HG03469 (cell line): ENCODE measurements at regions not wholly inside any gene's neighbourhood (a gene's known extent, or its start where the extent isn't known, plus 50 kb on each side); places are given as distances from the start of the nearest gene placed in this dataset.
"Not testable (repeated sequence)": the region's sequence is repeated elsewhere in the genome, so short reads cannot be mapped to it uniquely, and the experiment has no call there.

Experiments used
- ATAC-seq: cut with Tn5 transposase; IDR thresholded peaks from one replicate; pipeline ENCODE4 v1.9.1; 2021; ENCODE audit warnings: mild to moderate bottlenecking, moderate library complexity, moderate number of reproducible peaks; ENCODE audit not compliant: unreplicated experiment

GRCh38 chr2:89947208-89947815 is 1255.8 kb downstream of the RPIA start:
- ATAC-seq: not testable (repeated sequence)

DNA sequence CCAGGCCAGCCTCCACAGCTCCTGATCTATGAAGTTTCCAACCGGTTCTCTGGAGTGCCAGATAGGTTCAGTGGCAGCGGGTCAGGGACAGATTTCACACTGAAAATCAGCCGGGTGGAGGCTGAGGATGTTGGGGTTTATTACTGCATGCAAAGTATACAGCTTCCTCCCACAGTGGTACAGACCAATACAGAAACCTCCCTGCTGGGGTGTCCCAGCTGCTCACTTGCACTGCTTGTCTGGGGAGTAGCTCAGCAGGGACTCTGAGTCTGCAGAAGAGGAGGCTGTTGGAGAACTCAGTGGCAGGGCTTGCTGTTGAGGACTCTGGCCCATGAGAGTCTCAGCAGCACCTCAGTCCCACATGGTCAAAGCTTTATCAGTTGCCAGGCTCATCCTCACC is 1256.6 kb downstream of the RPIA start:
- not testable (repeated sequence) for ATAC-seq

DNA sequence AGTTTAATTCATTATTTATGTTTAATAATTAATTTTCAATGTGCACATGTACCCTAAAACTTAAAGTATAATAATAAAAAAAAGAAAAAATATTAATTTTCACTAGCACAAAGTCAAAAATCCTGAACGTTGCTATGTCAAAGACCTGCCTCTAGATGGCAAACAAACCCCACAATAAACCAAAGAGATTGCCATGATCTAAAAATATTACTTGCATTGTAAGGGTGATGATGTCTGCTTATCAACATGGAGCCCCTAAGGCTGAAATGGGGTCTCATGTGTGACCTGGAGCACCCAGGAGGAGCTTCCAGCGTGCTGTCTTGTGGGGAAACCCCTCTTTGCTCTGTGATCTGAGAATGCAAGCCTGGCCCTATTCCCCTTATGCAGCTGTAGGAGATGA is 1259.3 kb downstream of the RPIA start:
- ATAC-seq: not testable (repeated sequence)

DNA sequence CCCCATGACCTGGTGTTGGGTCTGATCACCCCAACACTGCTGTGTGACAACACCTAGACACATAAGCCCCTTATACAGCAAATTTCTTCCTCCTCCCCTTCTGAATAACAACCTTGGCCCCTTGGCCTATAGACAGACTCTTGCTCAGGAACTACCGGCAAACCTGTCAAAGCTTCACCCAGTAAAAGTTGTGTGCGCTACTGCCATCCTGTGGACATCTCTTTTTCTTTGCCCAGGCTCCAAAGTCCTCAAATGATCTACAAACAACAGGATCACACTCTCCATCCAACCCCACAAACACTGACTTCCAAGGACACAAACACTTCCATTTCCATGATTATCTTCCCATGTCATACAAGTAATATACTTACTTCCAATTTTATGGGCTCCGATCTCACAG is 1265.8 kb downstream of the RPIA start:
- peak; percentile 55 for ATAC-seq

DNA sequence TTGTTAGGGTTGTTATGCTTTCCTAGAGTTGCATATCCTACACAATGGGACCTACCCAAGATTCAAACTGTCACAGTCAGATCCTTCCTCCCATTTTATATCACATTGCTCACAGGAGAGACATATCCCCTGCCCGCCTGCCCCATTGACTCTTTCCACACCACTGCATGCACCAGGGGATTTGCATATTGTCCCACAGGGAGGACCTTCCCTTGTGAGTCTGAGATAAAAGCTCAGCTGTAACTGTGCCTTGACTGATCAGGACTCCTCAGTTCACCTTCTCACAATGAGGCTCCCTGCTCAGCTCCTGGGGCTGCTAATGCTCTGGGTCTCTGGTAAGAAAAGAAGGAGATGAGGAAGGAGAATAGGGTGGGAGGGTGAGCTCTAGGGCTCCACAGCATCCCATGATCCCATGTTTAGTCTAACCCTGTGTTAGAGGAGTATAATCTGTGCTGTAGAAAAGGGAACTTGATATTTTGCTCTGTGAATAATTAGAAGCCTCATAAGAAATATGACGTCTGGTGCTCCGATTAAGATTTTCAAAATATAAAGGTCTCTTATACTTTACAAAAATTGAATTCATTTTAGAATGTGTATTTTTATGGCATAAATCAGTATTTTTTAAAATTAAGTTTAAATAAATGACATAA is 1268.4 kb downstream of the RPIA start:
- not testable (repeated sequence) for ATAC-seq

DNA sequence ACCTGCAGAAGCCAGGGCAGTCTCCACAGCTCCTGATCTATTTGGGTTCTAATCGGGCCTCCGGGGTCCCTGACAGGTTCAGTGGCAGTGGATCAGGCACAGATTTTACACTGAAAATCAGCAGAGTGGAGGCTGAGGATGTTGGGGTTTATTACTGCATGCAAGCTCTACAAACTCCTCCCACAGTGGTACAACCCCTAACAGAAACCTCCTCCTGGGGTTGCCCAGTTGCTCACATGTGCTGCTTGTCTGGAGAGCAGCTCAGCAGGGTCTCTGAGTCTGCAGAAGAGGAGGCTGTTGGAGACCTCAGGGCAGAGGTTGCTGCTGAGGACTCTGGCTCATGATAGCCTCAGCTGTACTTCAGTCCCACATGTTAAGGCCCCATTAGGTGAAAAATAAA is 1269.1 kb downstream of the RPIA start:
- ATAC-seq: not testable (repeated sequence)

DNA sequence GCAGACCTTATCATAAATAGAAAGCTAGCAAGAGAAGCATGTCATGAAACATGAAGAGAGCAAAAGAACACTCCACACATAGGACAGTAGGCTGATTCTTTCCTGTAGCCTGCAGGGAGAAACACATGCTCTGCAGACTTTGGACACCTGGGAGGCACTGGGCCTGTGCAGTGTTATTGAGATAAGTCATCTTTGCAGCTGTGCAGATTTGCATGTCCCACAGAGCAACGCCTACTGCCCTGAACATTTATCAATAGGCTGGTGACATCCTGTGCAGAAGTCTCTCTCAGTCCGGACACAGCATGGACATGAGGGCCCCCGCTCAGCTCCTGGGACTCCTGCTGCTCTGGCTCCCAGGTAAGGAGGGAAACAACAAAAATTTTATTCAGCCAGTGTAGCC is 1277.1 kb downstream of the RPIA start:
- ATAC-seq: not testable (repeated sequence)

DNA sequence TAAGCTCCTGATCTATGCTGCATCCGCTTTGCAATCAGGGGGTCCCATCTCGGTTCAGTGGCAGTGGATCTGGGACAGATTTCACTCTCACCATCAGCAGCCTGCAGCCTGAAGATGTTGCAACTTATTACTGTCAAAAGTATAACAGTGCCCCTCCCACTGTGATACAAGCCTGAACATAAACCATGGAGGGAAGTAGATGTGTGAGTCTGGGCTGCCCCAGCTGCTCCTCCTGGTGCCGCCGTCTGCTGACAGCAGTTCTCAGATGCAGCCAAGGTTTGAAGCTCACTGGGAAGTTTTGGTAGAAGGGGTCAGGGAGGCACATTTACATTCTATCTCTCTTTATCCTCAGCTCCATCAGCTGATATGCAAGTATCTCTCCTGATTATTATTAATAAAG is 1277.7 kb downstream of the RPIA start:
- ATAC-seq: not testable (repeated sequence)

DNA sequence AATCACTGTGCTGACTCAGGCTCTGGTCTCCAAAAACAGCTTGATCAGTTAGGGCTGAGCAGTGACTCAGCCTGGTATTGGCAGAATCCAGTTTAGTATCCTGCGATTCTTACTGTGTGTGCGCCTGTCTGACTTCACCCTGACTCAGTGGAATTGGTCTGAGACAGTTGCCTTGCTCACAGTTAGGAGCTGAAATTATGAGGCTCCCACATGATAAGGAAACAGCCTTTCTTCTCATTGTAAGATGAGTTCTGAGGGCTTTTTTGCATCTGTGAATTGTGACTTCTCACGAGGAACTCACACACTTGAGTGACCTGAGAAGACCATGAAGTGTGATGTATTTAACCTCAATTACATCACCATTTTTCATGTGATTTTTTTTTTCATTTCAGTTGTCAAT is 1282.4 kb downstream of the RPIA start:
- ATAC-seq: not testable (repeated sequence)

GRCh38 chr2:89979826-89980537 is 1288.5 kb downstream of the RPIA start:
- ATAC-seq: not testable (repeated sequence)

DNA sequence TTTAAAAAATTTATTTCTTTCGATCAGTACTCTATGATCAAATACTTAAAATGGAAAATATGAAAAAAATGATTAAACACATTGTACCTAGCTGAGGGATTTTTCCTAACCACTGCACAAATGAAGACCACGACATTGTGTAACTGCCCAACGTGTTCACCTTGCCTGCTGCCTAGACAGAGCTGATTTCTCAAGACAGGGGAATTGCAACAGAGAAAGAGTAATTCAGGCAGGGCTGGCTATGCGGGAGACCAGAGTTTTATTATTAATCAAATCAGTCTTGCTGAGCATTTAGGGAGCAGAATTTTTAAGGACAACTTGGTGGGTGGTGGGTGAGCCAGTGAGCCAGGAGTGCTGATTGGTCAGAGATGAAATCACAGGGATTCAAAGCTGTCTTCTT is 1290.8 kb downstream of the RPIA start:
- ATAC-seq: not testable (repeated sequence)

GRCh38 chr2:89985650-89986049 is 1294.2 kb downstream of the RPIA start:
- not testable (repeated sequence) for ATAC-seq

DNA sequence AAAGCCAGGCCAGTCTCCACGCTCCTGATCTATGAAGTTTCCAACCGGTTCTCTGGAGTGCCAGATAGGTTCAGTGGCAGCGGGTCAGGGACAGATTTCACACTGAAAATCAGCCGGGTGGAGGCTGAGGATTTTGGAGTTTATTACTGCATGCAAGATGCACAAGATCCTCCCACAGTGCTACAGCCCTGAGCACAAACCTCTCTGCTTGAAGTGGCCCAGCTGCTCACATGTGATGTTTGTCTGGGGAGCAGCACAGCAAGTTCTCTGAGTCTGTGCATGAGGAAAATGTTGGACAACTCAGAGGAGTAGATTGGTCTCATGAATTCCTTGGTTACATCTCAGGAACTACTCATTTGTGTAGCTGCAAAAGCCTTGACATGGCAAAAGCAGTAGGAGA is 1295.1 kb downstream of the RPIA start:
- ATAC-seq: not testable (repeated sequence)

DNA sequence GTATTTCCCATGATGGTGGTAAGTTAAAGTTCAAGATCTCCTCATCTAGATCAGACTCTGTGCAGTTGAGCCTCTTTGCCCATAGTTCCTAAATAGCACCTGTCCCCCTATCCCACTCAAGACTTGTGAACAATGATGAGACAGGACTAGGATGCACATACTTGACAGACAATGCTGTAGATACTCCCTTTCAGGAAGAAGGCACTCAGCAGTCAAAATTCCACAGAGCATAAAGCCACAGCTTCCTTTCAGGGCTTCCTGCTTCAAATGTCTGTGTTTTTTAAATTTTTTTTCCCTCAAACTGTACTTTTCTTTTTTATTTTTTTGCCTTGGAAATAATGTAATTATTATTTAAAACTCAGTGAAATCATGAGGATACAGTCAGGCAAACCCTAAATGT is 1305.3 kb downstream of the RPIA start:
- not testable (repeated sequence) for ATAC-seq

DNA sequence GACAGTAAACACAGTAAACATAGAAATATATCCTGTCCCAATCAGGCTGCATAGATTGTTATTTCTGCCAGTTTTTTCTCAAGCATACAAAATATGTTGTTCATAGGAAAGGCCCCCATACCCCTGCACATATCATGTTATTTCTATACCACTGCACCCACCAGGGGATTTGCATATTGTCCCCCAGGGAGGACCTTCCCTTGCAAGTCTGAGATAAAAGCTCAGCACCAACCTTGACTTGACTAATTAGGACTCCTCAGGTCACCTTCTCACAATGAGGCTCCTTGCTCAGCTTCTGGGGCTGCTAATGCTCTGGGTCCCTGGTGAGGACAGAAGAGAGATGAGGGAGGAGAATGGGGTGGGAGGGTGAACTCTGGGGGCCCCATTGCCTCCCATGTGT is 1313.1 kb downstream of the RPIA start:
- not testable (repeated sequence) for ATAC-seq

- ATAC-seq: not testable (repeated sequence)
These were observed 1319.1 kb downstream of the RPIA start for GRCh38 chr2:90010442-90011100.

GRCh38 chr2:90011101-90011443 is 1319.6 kb downstream of the RPIA start:
- ATAC-seq: not testable (repeated sequence)

DNA sequence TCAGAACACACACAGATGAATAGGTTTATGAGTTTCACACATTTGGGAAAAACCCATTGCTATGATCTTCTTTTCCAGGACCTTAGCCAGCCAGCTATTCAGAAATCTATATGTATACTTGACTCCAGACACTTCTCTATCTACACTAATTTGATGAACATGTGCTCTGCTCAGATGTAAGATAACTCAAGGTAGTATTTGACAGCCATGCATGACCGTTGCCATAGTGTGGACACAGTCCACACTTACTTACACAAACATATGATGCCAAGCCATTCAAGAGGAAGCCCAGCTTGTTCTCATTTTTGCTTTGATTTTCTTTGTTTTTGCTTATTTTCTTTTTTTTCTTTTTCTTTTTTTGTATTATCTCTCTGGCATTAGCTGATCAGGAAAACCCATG is 1328.4 kb downstream of the RPIA start:
- ATAC-seq: not testable (repeated sequence)

DNA sequence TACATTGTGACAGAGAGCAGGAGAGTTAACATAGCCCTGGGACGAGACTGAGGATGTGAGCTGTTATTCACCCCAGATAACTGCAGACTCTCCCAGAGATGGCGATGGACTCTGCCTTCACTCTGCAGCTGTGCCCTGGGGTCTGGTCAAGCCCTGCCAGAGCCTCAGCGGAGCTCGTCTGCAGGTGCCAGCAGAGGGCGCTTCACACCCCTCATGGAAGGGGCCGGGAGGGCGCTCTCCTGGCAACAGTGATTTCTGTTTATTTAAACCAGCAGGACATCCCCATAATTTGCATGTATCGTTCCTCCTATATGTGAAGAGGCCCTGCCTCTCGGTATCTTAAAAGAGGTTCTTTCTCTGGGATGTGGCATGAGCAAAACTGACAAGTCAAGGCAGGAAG is 1329.8 kb downstream of the RPIA start:
- peak; percentile 54 for ATAC-seq

DNA sequence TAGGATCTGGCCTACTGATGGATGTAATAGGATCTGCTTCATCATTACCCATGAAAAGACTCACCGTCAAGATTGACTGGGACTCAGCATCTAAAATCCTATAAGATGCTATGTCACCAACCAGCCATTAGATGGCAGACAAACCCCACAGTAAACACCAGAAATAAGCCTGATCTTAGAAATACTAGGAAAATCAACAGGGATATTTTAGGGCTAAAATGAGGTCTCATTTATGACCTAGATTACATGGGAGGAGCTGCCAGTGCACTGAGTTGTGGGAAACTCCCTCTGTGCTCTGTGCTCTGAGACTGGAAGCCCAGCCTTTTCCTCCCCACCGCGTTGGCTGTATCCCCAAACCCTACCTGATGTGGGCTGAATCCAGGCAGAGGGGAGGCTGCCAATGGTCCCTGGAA is 1335.8 kb downstream of the RPIA start:
- not testable (repeated sequence) for ATAC-seq

GRCh38 chr2:90028381-90029079 is 1337.1 kb downstream of the RPIA start:
- not testable (repeated sequence) for ATAC-seq
